DOHH2 (cell line): ENCODE measurements at regions not wholly inside any gene's neighbourhood (a gene's known extent, or its start where the extent isn't known, plus 50 kb on each side); places are given as distances from the start of the nearest gene placed in this dataset.

Experiments
- H3F3A ChIP-seq: fragments of 200-600 bp; sonication (generic), shearing (Covaris generic); 2 replicates; pipeline ENCODE4 v1.6.0; 2016; ENCODE audit warnings: antibody characterized with exemption, mild to moderate bottlenecking; ENCODE audit not compliant: control insufficient read depth, insufficient read depth
- H3K27ac ChIP-seq: fragments of 200-600 bp; sonication (generic); 2 replicates; pipeline ENCODE4 v1.5.1; 2014; ENCODE audit warnings: low read depth, mild to moderate bottlenecking, low read length, moderate library complexity
- H3K27me3 ChIP-seq: fragments of 200-600 bp; sonication (generic); 2 replicates; pipeline ENCODE4 v1.6.1; 2014; ENCODE audit warnings: mild to moderate bottlenecking, low read length, mixed read lengths; ENCODE audit not compliant: control insufficient read depth
- H3K36me3 ChIP-seq: fragments of 200-600 bp; sonication (generic); 2 replicates; pipeline ENCODE4 v1.6.1; 2014; ENCODE audit warnings: mild to moderate bottlenecking, low read length, moderate library complexity, mixed read lengths; ENCODE audit not compliant: control insufficient read depth
- H3K4me1 ChIP-seq: fragments of 200-600 bp; sonication (generic); 2 replicates; pipeline ENCODE4 v1.6.1; 2014; ENCODE audit warnings: mild to moderate bottlenecking, low read length, mixed read lengths; ENCODE audit not compliant: control insufficient read depth
- H3K4me2 ChIP-seq: fragments of 200-600 bp; sonication (generic); 2 replicates; pipeline ENCODE4 v1.6.0; 2014; ENCODE audit warnings: mild to moderate bottlenecking, low read length, moderate library complexity
- H3K4me3 ChIP-seq: fragments of 200-600 bp; sonication (generic); 2 replicates; pipeline ENCODE4 v1.5.1; 2014; ENCODE audit warnings: mild to moderate bottlenecking, low read length, mixed read lengths
- H3K79me2 ChIP-seq: fragments of 200-600 bp; sonication (generic); 2 replicates; pipeline ENCODE4 v1.6.1; 2014; ENCODE audit warnings: mild to moderate bottlenecking, low read length, mixed read lengths; ENCODE audit not compliant: control insufficient read depth
- H3K9me2 ChIP-seq: fragments of 200-600 bp; sonication (generic); replicated peaks from 2 replicates; pipeline ENCODE4 v1.6.1; 2014; ENCODE audit warnings: mild to moderate bottlenecking, low read length, mixed read lengths; ENCODE audit not compliant: control insufficient read depth
- H3K9me3 ChIP-seq: fragments of 200-600 bp; sonication (generic); 2 replicates; pipeline ENCODE4 v1.6.1; 2014; ENCODE audit warnings: antibody characterized with exemption, low read length, mixed read lengths; ENCODE audit not compliant: control insufficient read depth, insufficient read depth
- H4K20me1 ChIP-seq: fragments of 200-600 bp; sonication (generic); 2 replicates; pipeline ENCODE4 v1.6.0; 2014; ENCODE audit warnings: low read depth, mild to moderate bottlenecking, antibody characterized with exemption, low read length, moderate library complexity; ENCODE audit not compliant: control insufficient read depth, insufficient read depth
- CTCF ChIP-seq: fragments of 200-600 bp; sonication (generic); IDR thresholded peaks from one replicate; pipeline ENCODE4 v1.5.1; 2014; ENCODE audit warnings: antibody characterized with exemption, mild to moderate bottlenecking, low read depth, low read length; ENCODE audit not compliant: poor library complexity, severe bottlenecking
- EZH2phosphoT487 ChIP-seq: fragments of 200-600 bp; sonication (generic); IDR thresholded peaks from 2 replicates; pipeline ENCODE4 v1.6.1; 2017; ENCODE audit warnings: borderline replicate concordance, mild to moderate bottlenecking, antibody characterized with exemption, low read length, moderate library complexity, mixed read lengths

- H3K9me3 ChIP-seq = no peaks in the 10 kb centered on the region
- H3K36me3 ChIP-seq = no peaks in the 10 kb centered on the region
- no peak overlapping the region for H3K4me3 ChIP-seq
- H3K4me2 ChIP-seq = no peak overlapping the region
- no peaks in the 10 kb centered on the region for H4K20me1 ChIP-seq
- H3K4me1 ChIP-seq = no peaks in the 10 kb centered on the region
- H3K9me2 ChIP-seq = no peaks in the 10 kb centered on the region
- H3K79me2 ChIP-seq = no peaks in the 10 kb centered on the region
- no peak overlapping the region for H3K27ac ChIP-seq
- H3F3A ChIP-seq = no peaks in the 10 kb centered on the region
- H3K27me3 ChIP-seq = peaks cover 11% of the 10 kb centered on the region
- TF ChIP-seq CTCF = no peak
- TF ChIP-seq EZH2phosphoT487 = no peak
Measured at GRCh38 chr12:113747017-113747416, 219.1 kb downstream of the RBM19 start.

GRCh38 chr12:113744802-113745395 lies 221.2 kb downstream of the RBM19 start:
- H3K27me3 ChIP-seq = peaks cover 11% of the 10 kb centered on the region

GRCh38 chr12:113742801-113743200 lies 223.3 kb downstream of the RBM19 start:
- Histone ChIP-seq H3K27ac (no peak overlapping the region), H4K20me1 (no peaks in the 10 kb centered on the region), H3F3A (no peaks in the 10 kb centered on the region), H3K4me3 (no peak overlapping the region), H3K36me3 (no peaks in the 10 kb centered on the region), H3K4me2 (no peak overlapping the region), H3K27me3 (peaks cover 10% of the 10 kb centered on the region), H3K9me3 (no peaks in the 10 kb centered on the region), H3K79me2 (no peaks in the 10 kb centered on the region), H3K9me2 (no peaks in the 10 kb centered on the region), H3K4me1 (no peaks in the 10 kb centered on the region)
- TF ChIP-seq CTCF = no peak
- TF ChIP-seq EZH2phosphoT487 = no peak

More at GRCh38 chr12:113744802-113745395, 221.2 kb downstream of the RBM19 start:
- Histone ChIP-seq H3K4me1 (no peaks in the 10 kb centered on the region), H3K4me2 (no peak overlapping the region), H4K20me1 (no peaks in the 10 kb centered on the region), H3K9me2 (no peaks in the 10 kb centered on the region), H3F3A (no peaks in the 10 kb centered on the region), H3K79me2 (no peaks in the 10 kb centered on the region), H3K36me3 (no peaks in the 10 kb centered on the region), H3K4me3 (no peak overlapping the region), H3K27ac (no peak overlapping the region), H3K9me3 (no peaks in the 10 kb centered on the region)
- TF ChIP-seq CTCF = no peak
- no peak for TF ChIP-seq EZH2phosphoT487

- Histone ChIP-seq H3K4me3 (no peak overlapping the region), H3K79me2 (no peaks in the 10 kb centered on the region), H3K9me2 (no peaks in the 10 kb centered on the region), H4K20me1 (no peaks in the 10 kb centered on the region), H3K4me1 (no peaks in the 10 kb centered on the region), H3K27me3 (no peaks in the 10 kb centered on the region; the same call in 1 of the 2 replicates), H3K4me2 (no peak overlapping the region), H3F3A (no peaks in the 10 kb centered on the region), H3K27ac (no peak overlapping the region), H3K9me3 (no peaks in the 10 kb centered on the region), H3K36me3 (no peaks in the 10 kb centered on the region)
- no peak for TF ChIP-seq CTCF
- TF ChIP-seq EZH2phosphoT487 = no peak
Measured at GRCh38 chr12:113740699-113741098, 225.4 kb downstream of the RBM19 start.
